ENCODE measurements at regions not wholly inside any gene's neighbourhood (a gene's known extent, or its start where the extent isn't known, plus 50 kb on each side); places are given as distances from the start of the nearest gene placed in this dataset.
"Not testable (repeated sequence)": the region's sequence is repeated elsewhere in the genome, so short reads cannot be mapped to it uniquely, and the experiment has no call there.

DNA sequence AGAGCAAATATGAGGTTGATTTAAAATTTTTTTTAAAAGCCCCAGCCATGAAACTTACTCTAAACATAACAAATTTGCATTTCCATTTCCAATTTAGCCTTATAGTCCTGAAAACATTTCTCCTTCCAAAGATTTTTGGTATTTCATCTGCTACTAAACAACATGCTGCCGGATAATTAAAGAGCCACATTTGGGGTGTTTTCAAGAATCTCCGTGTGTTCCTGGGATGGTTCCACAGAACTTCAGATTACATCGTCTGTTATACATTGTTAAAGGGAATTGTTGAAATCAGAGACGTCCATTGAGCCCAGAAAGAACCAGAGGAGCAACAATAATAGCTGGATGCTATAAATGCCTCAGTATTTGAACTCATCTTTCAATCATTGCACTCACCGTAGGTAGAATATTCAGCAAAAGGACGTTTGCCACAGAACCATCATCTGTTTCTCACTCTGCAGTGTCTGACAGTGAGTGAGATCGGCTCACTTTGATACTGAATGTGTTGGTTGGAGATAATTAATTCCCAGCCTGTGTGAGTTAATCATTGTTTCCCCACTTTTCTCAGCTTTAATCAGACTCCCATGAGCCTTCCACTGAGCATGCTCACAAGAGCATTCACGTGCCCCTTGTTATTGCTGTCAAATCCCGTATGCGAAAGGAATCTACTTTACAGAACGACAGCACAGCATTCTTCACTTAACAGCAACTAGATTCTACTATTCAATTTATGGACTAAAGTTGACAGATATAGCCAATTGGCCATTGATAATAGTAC, 128.4 kb upstream of the PALS2 start:
- H3K27ac ChIP-seq = no peak overlapping the region
- peaks cover 0 to 10% (median 0%) of the 10 kb centered on the region in 9 donors for H3K4me1 ChIP-seq
- intact Hi-C loops (cut with DNase I) = no loop called here
- no peaks in the 10 kb centered on the region for H3K36me3 ChIP-seq
- H3K9me3 ChIP-seq = peaks cover 0 to 6% (median 0%) of the 10 kb centered on the region in 11 donors
- H3K27me3 ChIP-seq = no peaks in the 10 kb centered on the region
- DNase-seq (no peak), ATAC-seq (no peak)
- 64 to 69% methylated on average over 11 of the region's 11 CpGs for WGBS, 2 donors
- no peak overlapping the region for H3K4me3 ChIP-seq
- TF ChIP-seq, protein P1, sequence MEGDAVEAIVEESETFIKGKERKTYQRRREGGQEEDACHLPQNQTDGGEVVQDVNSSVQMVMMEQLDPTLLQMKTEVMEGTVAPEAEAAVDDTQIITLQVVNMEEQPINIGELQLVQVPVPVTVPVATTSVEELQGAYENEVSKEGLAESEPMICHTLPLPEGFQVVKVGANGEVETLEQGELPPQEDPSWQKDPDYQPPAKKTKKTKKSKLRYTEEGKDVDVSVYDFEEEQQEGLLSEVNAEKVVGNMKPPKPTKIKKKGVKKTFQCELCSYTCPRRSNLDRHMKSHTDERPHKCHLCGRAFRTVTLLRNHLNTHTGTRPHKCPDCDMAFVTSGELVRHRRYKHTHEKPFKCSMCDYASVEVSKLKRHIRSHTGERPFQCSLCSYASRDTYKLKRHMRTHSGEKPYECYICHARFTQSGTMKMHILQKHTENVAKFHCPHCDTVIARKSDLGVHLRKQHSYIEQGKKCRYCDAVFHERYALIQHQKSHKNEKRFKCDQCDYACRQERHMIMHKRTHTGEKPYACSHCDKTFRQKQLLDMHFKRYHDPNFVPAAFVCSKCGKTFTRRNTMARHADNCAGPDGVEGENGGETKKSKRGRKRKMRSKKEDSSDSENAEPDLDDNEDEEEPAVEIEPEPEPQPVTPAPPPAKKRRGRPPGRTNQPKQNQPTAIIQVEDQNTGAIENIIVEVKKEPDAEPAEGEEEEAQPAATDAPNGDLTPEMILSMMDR (IDR thresholded peaks at IDR 0.05) = no peak

DNA sequence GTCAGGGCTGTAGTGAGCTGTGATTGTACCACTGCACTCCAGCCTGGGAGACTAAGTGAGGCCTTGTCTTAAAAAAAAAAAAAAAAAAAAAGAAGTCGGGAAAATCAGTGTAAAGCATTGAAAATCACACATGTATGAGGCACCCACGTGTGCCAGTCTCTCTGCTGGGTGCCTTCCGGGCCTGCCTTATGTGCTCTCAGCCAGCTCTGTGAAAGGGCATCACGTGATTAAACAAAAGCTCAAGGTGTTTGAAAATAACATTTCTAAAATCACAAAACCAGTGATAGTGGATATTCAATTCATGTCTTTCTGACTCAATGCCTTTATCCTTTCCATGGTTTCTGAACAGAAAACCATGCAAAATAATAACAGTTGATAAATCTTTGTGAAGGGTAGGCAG, 125.2 kb upstream of the PALS2 start:
- no peak for DNase-seq
- TF ChIP-seq, protein P1 (IDR thresholded peaks at IDR 0.05) = no peak
- no peak overlapping the region for H3K27ac ChIP-seq
- no peaks in the 10 kb centered on the region for H3K36me3 ChIP-seq
- no peak for ATAC-seq
- 72 to 78% methylated on average over 4 of the region's 4 CpGs for WGBS, 2 donors
- H3K4me3 ChIP-seq = no peak overlapping the region
- H3K4me1 ChIP-seq = no peaks in the 10 kb centered on the region
- no peaks in the 10 kb centered on the region for H3K27me3 ChIP-seq
- peaks cover 0 to 6% (median 0%) of the 10 kb centered on the region in 11 donors for H3K9me3 ChIP-seq
- intact Hi-C loops (cut with DNase I) = no loop called here

DNA sequence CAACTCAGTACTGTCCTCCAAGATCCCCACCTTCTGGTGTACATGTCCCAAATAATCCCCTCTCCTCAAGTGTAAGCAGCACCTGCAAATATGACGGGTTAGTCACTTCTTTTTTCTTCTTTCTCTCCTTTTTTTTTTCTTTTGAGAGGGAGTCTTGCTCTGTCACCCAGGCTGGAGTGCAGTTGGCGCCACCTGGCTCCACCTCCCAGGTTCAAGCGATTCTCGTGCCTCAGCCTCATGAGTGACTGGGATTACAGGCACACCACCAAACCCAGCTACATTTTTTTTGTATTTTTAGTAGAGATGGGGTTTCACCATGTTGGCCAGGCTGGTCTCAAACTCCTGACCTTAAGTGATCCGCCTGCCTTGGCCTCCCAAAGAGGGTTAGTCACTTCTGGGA, 123.8 kb upstream of the PALS2 start:
- H3K4me3 ChIP-seq; intact Hi-C loops (cut with DNase I); DNase-seq; ATAC-seq; H3K36me3 ChIP-seq; H3K9me3 ChIP-seq; H3K27ac ChIP-seq; H3K4me1 ChIP-seq; H3K27me3 ChIP-seq: not testable (repeated sequence)
- WGBS, 2 donors = 82 to 84% methylated on average over 5 of the region's 5 CpGs

DNA sequence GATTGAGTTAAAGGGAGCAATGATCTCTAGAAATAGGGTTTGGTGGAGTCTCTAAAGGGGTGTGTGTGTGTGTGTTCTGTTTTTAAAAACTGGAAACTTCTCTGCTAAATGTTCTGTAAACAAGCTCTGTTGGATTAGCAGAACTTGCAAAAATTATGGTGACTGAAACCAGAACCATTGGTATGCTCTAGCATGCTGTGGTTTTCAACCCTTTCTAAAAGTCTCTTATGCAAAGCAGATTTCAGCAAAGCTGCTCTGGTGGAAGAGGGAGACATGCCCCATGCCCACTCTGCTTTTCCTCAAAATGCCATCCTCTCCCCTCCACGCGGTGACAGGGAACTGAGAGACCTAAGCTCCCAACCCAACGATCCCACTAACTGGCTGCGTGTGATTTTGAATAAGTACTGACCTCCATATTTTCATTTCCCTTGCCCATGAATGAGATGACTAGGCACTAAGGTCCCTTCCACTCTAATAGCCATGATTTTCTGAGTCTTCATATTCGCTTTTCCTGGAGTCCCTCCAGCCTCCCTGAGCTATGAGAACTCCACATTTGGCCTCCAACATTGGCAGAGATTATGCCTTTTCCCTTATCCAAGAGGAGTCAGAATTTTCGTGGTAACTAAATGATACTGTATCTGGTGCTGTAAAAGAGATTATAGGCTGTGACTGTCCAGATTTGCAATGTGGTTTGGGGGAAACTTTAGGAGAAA, 117.3 kb upstream of the PALS2 start:
- ATAC-seq (no peak), DNase-seq (no peak)
- no peak overlapping the region for H3K4me3 ChIP-seq
- TF ChIP-seq, protein P1 (IDR thresholded peaks at IDR 0.05) = no peak
- H3K9me3 ChIP-seq = no peaks in the 10 kb centered on the region
- intact Hi-C loops (cut with DNase I) = no loop called here
- peaks cover 0 to 3% (median 0%) of the 10 kb centered on the region in 7 donors for H3K27me3 ChIP-seq
- WGBS, 2 donors = 54 to 68% methylated on average over 6 of the region's 6 CpGs
- H3K27ac ChIP-seq = no peak overlapping the region
- H3K4me1 ChIP-seq = no peaks in the 10 kb centered on the region
- no peaks in the 10 kb centered on the region for H3K36me3 ChIP-seq
